Hepatocyte (in vitro differentiated cells): ENCODE measurements at regions not wholly inside any gene's neighbourhood (a gene's known extent, or its start where the extent isn't known, plus 50 kb on each side); places are given as distances from the start of the nearest gene placed in this dataset.

Experiments
- CTCF ChIP-seq: fragments of 200-600 bp; sonication (generic); IDR thresholded peaks from 2 replicates; pipeline ENCODE4 v1.5.1; 2016; ENCODE audit warnings: antibody characterized with exemption, mild to moderate bottlenecking; ENCODE audit not compliant: poor library complexity
- EZH2 ChIP-seq: fragments of 200-600 bp; sonication (generic); IDR thresholded peaks from 2 replicates; pipeline ENCODE4 v1.6.1; 2016; ENCODE audit warnings: antibody characterized with exemption, mild to moderate bottlenecking, borderline replicate concordance
- EZH2phosphoT487 ChIP-seq: fragments of 200-600 bp; sonication (generic); IDR thresholded peaks from one replicate; pipeline ENCODE4 v1.6.1; 2018; ENCODE audit warnings: antibody characterized with exemption, mild to moderate bottlenecking, low read depth, moderate library complexity; ENCODE audit not compliant: unreplicated experiment, severe bottlenecking

DNA sequence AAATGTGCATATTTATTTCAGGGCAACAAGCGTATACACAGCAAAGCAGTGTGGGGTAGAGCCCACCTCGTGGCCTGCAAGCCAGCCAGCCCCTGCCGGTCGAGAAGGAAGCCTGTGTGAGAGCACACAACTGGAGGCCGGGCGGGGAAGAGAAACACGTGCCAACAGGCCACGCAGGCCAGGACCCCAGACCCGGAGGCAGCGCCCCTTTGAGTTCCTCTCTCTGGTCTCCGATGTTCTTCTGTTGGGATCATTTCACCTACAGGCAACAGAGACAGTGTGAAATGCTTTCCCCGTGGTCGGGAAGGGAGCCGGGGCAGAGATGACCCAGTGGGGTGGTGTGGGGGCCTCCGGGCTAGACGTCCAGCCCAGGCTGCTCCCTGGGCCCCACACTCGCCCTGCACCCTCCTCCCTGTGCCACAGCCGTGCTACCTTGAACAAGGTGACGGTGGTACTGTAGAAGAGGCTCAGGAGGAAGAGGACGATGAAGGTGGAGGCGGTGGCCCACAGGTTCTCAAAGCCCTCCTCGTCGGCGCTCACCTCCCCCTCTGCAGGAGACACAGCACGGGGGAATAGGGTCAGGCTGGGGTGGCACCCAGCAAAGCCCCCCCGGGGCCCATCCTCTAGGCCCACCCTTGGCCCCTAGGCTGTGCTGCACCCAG is 325.5 kb downstream of the TMEM121 start:
- no peak for TF ChIP-seq CTCF
- TF ChIP-seq EZH2 = no peak
- no peak for TF ChIP-seq EZH2phosphoT487
